Chondrocyte (in vitro differentiated cells): ENCODE measurements at regions not wholly inside any gene's neighbourhood (a gene's known extent, or its start where the extent isn't known, plus 50 kb on each side); places are given as distances from the start of the nearest gene placed in this dataset.
A peak's percentile ranks its signal among the peaks of the same experiment; 100 is the strongest.

Experiments
- DNase-seq: peaks from one replicate; pipeline ENCODE4 v3.0.0; 2021; ENCODE audit warnings: mixed read lengths, low spot score
- H3K27ac Mint-ChIP-seq: one replicate; pipeline ENCODE4 v1.8.0; 2021; ENCODE audit warnings: mild to moderate bottlenecking, moderate library complexity, mixed read lengths; ENCODE audit not compliant: unreplicated experiment
- H3K27me3 Mint-ChIP-seq: 2 replicates; pipeline ENCODE4 v1.8.0; 2021; ENCODE audit warnings: low read depth, mixed read lengths
- H3K36me3 Mint-ChIP-seq: 2 replicates; pipeline ENCODE4 v1.8.0; 2021; ENCODE audit warnings: low read depth, mixed read lengths
- H3K4me1 Mint-ChIP-seq: 2 replicates; pipeline ENCODE4 v1.8.0; 2021; ENCODE audit warnings: low read depth, mild to moderate bottlenecking, mixed read lengths
- H3K4me3 Mint-ChIP-seq: one replicate; pipeline ENCODE4 v1.8.0; 2021; ENCODE audit warnings: mild to moderate bottlenecking, moderate library complexity, mixed read lengths; ENCODE audit not compliant: unreplicated experiment
- H3K9me3 Mint-ChIP-seq: 2 replicates; pipeline ENCODE4 v1.8.0; 2021; ENCODE audit warnings: low read depth, mixed read lengths
- TF ChIP-seq, protein P1 (sequence below): fragments of 200-600 bp; sonication (generic); IDR thresholded peaks from 2 replicates; pipeline ENCODE4 v1.5.0; 2021; ENCODE audit warnings: antibody characterized with exemption, mild to moderate bottlenecking, moderate library complexity

DNA sequence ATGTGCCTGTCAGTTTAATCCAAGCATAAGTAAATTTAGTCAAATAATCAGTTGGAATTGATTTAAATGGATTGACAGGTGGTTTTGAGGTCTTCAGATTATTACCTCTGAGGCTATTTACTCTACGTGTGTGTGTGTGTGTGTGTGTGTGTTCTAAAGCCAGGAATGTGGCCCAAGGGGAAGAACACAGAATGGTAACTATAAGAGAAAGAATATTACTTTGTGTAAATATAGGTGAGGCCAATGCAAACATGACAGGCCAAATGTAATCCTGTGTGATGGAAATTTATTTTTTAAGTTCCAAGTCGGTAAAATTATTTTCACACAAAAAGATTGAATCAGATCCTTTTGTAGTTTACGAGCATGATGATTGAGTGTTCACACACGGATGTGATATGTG lies 390.0 kb downstream of the PLK2 start:
- TF ChIP-seq, protein P1, sequence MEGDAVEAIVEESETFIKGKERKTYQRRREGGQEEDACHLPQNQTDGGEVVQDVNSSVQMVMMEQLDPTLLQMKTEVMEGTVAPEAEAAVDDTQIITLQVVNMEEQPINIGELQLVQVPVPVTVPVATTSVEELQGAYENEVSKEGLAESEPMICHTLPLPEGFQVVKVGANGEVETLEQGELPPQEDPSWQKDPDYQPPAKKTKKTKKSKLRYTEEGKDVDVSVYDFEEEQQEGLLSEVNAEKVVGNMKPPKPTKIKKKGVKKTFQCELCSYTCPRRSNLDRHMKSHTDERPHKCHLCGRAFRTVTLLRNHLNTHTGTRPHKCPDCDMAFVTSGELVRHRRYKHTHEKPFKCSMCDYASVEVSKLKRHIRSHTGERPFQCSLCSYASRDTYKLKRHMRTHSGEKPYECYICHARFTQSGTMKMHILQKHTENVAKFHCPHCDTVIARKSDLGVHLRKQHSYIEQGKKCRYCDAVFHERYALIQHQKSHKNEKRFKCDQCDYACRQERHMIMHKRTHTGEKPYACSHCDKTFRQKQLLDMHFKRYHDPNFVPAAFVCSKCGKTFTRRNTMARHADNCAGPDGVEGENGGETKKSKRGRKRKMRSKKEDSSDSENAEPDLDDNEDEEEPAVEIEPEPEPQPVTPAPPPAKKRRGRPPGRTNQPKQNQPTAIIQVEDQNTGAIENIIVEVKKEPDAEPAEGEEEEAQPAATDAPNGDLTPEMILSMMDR, result no peak
- H3K4me3 Mint-ChIP-seq, result no peak overlapping the region
- peaks cover 3% of the 10 kb centered on the region for H3K4me1 Mint-ChIP-seq
- DNase-seq, result no peak
- peaks cover 2% of the 10 kb centered on the region for H3K9me3 Mint-ChIP-seq
- no peaks in the 10 kb centered on the region for H3K36me3 Mint-ChIP-seq
- H3K27ac Mint-ChIP-seq, result no peak overlapping the region
- no peaks in the 10 kb centered on the region for H3K27me3 Mint-ChIP-seq

DNA sequence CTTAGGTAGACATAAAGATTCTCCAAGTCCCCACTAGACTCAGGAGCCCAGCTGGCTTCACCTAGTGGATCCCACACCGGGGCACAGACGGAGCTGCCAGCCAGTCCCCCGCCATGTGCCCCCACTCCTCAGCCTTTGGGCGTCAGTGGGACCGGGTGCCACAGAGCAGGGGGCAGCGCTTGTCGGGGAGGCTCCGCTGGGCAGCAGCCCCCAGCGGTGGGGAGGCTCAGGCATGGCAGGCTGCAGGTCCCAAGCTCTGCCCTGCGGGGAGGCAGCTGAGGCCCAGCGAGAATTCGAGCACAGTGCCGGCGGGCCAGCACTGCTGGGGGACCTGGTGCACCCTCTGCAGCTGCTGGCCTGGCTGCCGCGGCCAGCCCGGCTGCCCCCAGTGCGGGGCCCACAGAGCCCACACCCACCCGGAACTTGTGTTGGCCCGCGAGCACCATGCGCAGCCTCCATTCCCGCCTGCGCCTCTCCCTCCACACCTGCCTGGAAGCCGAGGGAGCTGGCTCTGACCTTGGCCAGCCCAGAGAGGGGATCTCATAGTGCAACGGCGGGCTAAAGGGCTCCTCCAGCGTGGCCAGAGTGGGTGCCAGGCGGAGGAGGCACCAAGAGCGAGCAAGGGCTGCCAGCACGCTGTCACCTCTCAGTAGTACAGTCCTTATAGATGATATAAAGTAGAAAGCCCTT lies 390.7 kb downstream of the PLK2 start:
- Mint-ChIP-seq H3K4me1 (peaks cover 3% of the 10 kb centered on the region), H3K9me3 (peaks cover 2% of the 10 kb centered on the region)
- peak; percentile 78 for DNase-seq

DNA sequence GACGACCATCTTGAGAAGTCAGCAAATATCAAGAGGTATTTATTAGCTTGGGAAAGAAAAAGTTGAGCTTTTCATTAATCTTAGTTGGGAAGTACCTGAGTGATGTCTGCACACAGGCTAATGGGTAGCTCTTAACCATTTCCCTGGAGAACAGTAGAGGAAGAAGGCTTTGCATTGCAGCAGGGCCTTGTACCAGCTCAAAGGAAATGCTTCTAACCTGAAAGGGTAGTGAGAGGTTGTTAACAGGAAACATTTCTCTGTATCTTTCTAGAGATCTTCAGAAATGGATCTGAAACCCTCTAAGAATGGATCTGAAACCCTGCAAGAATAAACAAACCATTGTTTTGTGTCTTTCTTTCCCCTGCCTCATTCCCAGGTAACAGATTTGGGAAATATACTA lies 393.3 kb downstream of the PLK2 start:
- Mint-ChIP-seq H3K9me3 (peaks cover 2% of the 10 kb centered on the region), H3K27me3 (no peaks in the 10 kb centered on the region), H3K4me1 (no peaks in the 10 kb centered on the region), H3K4me3 (no peak overlapping the region), H3K36me3 (no peaks in the 10 kb centered on the region), H3K27ac (no peak overlapping the region)
- TF ChIP-seq, protein P1, result no peak
- DNase-seq, result no peak

More for the DNA sequence above, 390.7 kb downstream of the PLK2 start:
- Mint-ChIP-seq H3K27ac (no peak overlapping the region), H3K4me3 (no peak overlapping the region), H3K36me3 (no peaks in the 10 kb centered on the region), H3K27me3 (no peaks in the 10 kb centered on the region)
- TF ChIP-seq, protein P1, result no peak

DNA sequence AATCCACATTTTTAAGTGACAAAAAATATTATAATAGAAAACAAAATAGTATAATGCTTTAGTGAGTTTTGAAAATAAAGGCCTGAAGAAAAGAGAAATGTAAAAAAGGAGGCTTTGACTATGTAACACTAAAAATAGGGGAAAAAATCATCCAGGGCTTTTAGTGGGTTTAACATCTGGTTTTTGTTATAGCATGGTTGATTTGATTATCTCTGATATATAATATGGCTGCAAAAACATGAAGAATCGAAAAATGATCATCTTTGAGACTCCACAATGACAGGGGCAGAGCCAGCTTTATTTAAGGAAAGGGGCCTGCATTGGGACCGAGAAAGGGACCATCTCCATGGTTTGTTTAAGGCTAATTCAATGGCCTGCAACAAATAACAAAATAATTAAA lies 393.8 kb downstream of the PLK2 start:
- no peak overlapping the region for H3K27ac Mint-ChIP-seq
- TF ChIP-seq, protein P1, result no peak
- H3K4me3 Mint-ChIP-seq, result no peak overlapping the region
- H3K36me3 Mint-ChIP-seq, result no peaks in the 10 kb centered on the region
- H3K9me3 Mint-ChIP-seq, result peaks cover 2% of the 10 kb centered on the region
- peaks cover 3% of the 10 kb centered on the region for H3K4me1 Mint-ChIP-seq
- DNase-seq, result no peak
- no peaks in the 10 kb centered on the region for H3K27me3 Mint-ChIP-seq

DNA sequence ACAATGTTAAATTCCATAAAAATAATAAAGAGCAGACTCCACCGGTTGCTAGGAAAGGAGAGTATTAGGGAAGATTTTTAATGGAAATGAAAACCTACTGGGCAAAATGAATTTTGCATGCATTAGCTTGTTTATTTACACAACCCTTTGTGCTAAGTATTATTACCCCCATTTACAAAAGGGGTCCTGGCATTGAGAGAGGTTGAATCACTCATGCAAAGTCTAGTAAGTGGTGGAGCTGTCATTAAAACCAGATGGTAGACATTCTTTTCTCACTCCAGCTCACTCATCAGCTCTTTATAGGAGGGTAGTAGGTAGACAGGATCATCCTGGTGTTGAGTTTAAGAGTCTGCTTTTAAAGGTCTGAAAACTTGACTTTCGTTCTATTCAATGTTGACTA lies 395.1 kb downstream of the PLK2 start:
- no peak overlapping the region for H3K27ac Mint-ChIP-seq
- H3K4me3 Mint-ChIP-seq, result no peak overlapping the region
- no peaks in the 10 kb centered on the region for H3K27me3 Mint-ChIP-seq
- TF ChIP-seq, protein P1, result no peak
- peaks cover 6% of the 10 kb centered on the region for H3K4me1 Mint-ChIP-seq
- H3K36me3 Mint-ChIP-seq, result no peaks in the 10 kb centered on the region
- DNase-seq, result no peak
- peaks cover 2% of the 10 kb centered on the region for H3K9me3 Mint-ChIP-seq
